GM12875 (cell line): ENCODE measurements at regions not wholly inside any gene's neighbourhood (a gene's known extent, or its start where the extent isn't known, plus 50 kb on each side); places are given as distances from the start of the nearest gene placed in this dataset.

ENCODE experiments used
- H3K4me3 ChIP-seq: one replicate; pipeline ENCODE4 v1.5.1; 2011; ENCODE audit warnings: low read depth, low read length, control low read depth
- CTCF ChIP-seq: IDR thresholded peaks from 2 replicates; pipeline ENCODE4 v1.5.1; 2011; ENCODE audit warnings: low read depth, mild to moderate bottlenecking, control low read depth, inconsistent platforms, low read length, moderate library complexity, borderline replicate concordance; ENCODE audit not compliant: insufficient read depth

- no peak for TF ChIP-seq CTCF
- H3K4me3 ChIP-seq = no peak overlapping the region
Measured at GRCh38 chr4:155559915-155560314, 106.7 kb upstream of the GUCY1A1 start.

- no peak for TF ChIP-seq CTCF
- H3K4me3 ChIP-seq = no peak overlapping the region
Measured at GRCh38 chr4:155552180-155552579, 114.5 kb upstream of the GUCY1A1 start.

- no peak overlapping the region for H3K4me3 ChIP-seq
- TF ChIP-seq CTCF = no peak
Measured at GRCh38 chr4:155548173-155548572, 118.5 kb upstream of the GUCY1A1 start.

- H3K4me3 ChIP-seq = no peak overlapping the region
- TF ChIP-seq CTCF = no peak
Measured at GRCh38 chr4:155546451-155546850, 120.2 kb upstream of the GUCY1A1 start.

GRCh38 chr4:155545456-155545855 is 121.2 kb upstream of the GUCY1A1 start:
- no peak for TF ChIP-seq CTCF
- no peak overlapping the region for H3K4me3 ChIP-seq

- no peak overlapping the region for H3K4me3 ChIP-seq
- no peak for TF ChIP-seq CTCF
Measured at GRCh38 chr4:155544547-155544946, 122.1 kb upstream of the GUCY1A1 start.

GRCh38 chr4:155543126-155543765 is 123.4 kb upstream of the GUCY1A1 start:
- TF ChIP-seq CTCF = no peak
- H3K4me3 ChIP-seq = no peak overlapping the region
